Heart right ventricle (tissue), 16 donors: ENCODE measurements at regions not wholly inside any gene's neighbourhood (a gene's known extent, or its start where the extent isn't known, plus 50 kb on each side); places are given as distances from the start of the nearest gene placed in this dataset.
A peak's percentile ranks its signal among the peaks of the same experiment; 100 is the strongest.

Source experiments
- ATAC-seq, 8 donors: fragments of 200-7000 bp; cut with Tn5 transposase; one replicate each; pipeline ENCODE4 v1.9.1; 2020; ENCODE audit warnings: mild to moderate bottlenecking in 8 of 8, moderate library complexity in 8 of 8, moderate number of reproducible peaks in 1 of 8
- DNase-seq, 2 donors: peaks; one replicate each; pipeline ENCODE4 v3.0.0-alpha.2; 2020
- H3K27ac ChIP-seq, 10 donors: fragments of 200-600 bp; sonication (generic) in 2 of 10; one replicate each; pipeline versions ENCODE4 v1.5.0 to v1.8.0; 2020 to 2022; ENCODE audit warnings: mild to moderate bottlenecking in 3 of 10
- H3K27me3 ChIP-seq, 7 donors: fragments of 200-600 bp; one replicate each; pipeline ENCODE4 v1.8.0; 2021 to 2022; ENCODE audit warnings: mild to moderate bottlenecking in 2 of 7
- H3K36me3 ChIP-seq, 9 donors: fragments of 200-600 bp; sonication (generic) in 1 of 9; one replicate each; pipeline versions ENCODE4 v1.5.0 to v1.8.0; 2020 to 2022; ENCODE audit warnings: mild to moderate bottlenecking in 2 of 9
- H3K4me1 ChIP-seq, 9 donors: fragments of 200-600 bp; sonication (generic) in 1 of 9; one replicate each; pipeline versions ENCODE4 v1.5.0 to v1.8.0; 2020 to 2022; ENCODE audit warnings: mild to moderate bottlenecking in 4 of 9
- H3K4me3 ChIP-seq, 10 donors: fragments of 200-600 bp; sonication (generic) in 2 of 10; one replicate each; pipeline versions ENCODE4 v1.5.0 to v1.8.0; 2020 to 2022; ENCODE audit warnings: mild to moderate bottlenecking in 7 of 10, moderate library complexity in 2 of 10
- H3K9me3 ChIP-seq, 11 donors: fragments of 200-600 bp in 10 of 11; sonication (generic) in 2 of 11; one replicate each; pipeline versions ENCODE4 v1.5.0 to v1.8.0; 2013 to 2022; ENCODE audit warnings: mild to moderate bottlenecking in 2 of 11, control low read depth in 1 of 11, moderate library complexity in 1 of 11
- WGBS, 2 donors: extraction: QIAGEN DNeasy Blood & Tissue Kit; methylation state at CpG; one replicate each; pipeline ENCODE4 v1.1.7; 2013; ENCODE audit warnings: inconsistent platforms in 1 of 2; 5-methylcytosine and 5-hydroxymethylcytosine counted together
- intact Hi-C, 10 donors: fragments of 100-400 bp; cut with DNase I; formaldehyde crosslinking; loops; one replicate each; pipeline versions ENCODE4 v1.11.1 to v1.14.2; 2022
- TF ChIP-seq, protein P1 (sequence below), 9 donors: fragments of 200-600 bp; sonication (generic) in 2 of 9; IDR thresholded peaks; one replicate each; pipeline versions ENCODE4 v1.5.0 to v1.8.0; 2021 to 2022; ENCODE audit warnings: antibody characterized with exemption in 9 of 9, mild to moderate bottlenecking in 5 of 9, moderate library complexity in 1 of 9
- donor health status: Arrhythmogenic right ventricular cardiomyopathy.
- donor health status: ischemic (EF 13 %, LVEDD 7.1; RV severe dilation, severe dysfunction).
- donor health status: healthy with polysubstance abuse.
- donor health status: DM: no; HTN: yes; CAD: no.
- donor health status: DM: no; HTN: no; CAD: no.
- donor health status: ischemic (EF 25% LVEDD 6.9; RV normal size, moderate dysfunction).
- donor health status: ischemic (EF 25% LVEDD 5.7; RV mildly dilated, moderate dysfunction).
- donor health status: healthy.
- donor health status: DM: yes; HTN: yes; CAD: no.
- donor health status: Ischemic cardiomyopathy.
- donor health status: ischemic (EF 35%, LVEDD 5.7; RV mildly dilated, moderate dysfunction).
- donor health status: nonischemic (EF 11% LVEDD 7.7; RV severe dilation, severe dysfunction).
- donor health status: DM: yes; HTN: yes; CAD: no.
- donor health status: PGD.
- donor health status: ischemic (EF 29% LVEDD 5.4; RV normal size, mild dysfunction).
- donor health status: nonischemic (EF 23%, LVEDD 6.1; RV moderate dilation, normal function).

DNA sequence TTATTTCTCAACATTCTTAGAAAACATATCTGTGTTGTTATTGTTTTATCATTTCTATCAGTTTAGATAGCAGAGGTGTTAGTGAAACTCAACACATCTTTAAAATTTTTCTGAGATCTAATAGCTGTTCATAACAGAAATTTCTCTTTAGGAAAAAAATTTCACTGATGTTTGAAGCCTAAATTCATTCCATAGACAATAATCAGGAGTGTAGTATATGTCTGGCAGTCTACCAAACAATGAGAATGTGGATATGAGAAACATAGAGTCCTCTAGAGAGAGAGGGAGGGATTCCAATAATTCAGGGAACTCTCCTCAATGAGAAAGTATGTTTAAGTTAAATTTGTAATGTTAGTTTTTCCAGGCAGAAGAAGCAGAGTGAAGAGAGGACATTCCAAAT is 118.2 kb upstream of the EDNRB start:
- no peaks in the 10 kb centered on the region for H3K9me3 ChIP-seq
- no peak overlapping the region for H3K27ac ChIP-seq
- DNase-seq (no peak), ATAC-seq (no peak)
- no peaks in the 10 kb centered on the region for H3K36me3 ChIP-seq
- H3K4me1 ChIP-seq, result peaks cover 0 to 2% (median 0%) of the 10 kb centered on the region in 9 donors
- TF ChIP-seq, protein P1, sequence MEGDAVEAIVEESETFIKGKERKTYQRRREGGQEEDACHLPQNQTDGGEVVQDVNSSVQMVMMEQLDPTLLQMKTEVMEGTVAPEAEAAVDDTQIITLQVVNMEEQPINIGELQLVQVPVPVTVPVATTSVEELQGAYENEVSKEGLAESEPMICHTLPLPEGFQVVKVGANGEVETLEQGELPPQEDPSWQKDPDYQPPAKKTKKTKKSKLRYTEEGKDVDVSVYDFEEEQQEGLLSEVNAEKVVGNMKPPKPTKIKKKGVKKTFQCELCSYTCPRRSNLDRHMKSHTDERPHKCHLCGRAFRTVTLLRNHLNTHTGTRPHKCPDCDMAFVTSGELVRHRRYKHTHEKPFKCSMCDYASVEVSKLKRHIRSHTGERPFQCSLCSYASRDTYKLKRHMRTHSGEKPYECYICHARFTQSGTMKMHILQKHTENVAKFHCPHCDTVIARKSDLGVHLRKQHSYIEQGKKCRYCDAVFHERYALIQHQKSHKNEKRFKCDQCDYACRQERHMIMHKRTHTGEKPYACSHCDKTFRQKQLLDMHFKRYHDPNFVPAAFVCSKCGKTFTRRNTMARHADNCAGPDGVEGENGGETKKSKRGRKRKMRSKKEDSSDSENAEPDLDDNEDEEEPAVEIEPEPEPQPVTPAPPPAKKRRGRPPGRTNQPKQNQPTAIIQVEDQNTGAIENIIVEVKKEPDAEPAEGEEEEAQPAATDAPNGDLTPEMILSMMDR (IDR thresholded peaks at IDR 0.05), result no peak
- intact Hi-C loops, result no loop called here
- H3K4me3 ChIP-seq, result no peak overlapping the region
- H3K27me3 ChIP-seq, result no peaks in the 10 kb centered on the region

DNA sequence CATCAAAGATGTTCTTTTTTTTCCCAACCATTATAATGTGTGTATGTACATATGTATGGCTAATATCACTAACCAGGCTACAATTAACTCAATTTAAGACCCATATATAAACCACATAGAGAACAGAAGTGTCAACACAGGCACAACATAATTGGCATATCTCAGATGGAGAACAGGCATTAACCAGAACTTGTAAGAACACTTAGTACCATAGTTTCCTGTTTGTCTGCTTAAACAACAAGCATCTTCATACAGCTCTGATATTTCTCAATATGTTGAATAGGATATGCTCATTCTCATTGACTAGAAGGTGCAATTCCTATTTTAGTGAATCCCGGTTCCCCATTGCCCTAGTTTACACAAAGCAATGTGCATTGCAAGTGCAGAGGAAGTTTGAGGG is 116.9 kb upstream of the EDNRB start:
- Histone ChIP-seq H3K27ac (no peak overlapping the region), H3K36me3 (no peaks in the 10 kb centered on the region), H3K4me3 (no peak overlapping the region), H3K27me3 (no peaks in the 10 kb centered on the region), H3K4me1 (peaks cover 0 to 8% (median 0%) of the 10 kb centered on the region in 9 donors), H3K9me3 (no peaks in the 10 kb centered on the region)
- intact Hi-C loops, result no loop called here
- TF ChIP-seq, protein P1 (IDR thresholded peaks at IDR 0.05), result no peak
- DNase-seq (no peak), ATAC-seq (peak in 1 of 8 donors; percentile 47)
- 89 to 90% methylated on average over 1 of the region's 1 CpG for WGBS, 2 donors

DNA sequence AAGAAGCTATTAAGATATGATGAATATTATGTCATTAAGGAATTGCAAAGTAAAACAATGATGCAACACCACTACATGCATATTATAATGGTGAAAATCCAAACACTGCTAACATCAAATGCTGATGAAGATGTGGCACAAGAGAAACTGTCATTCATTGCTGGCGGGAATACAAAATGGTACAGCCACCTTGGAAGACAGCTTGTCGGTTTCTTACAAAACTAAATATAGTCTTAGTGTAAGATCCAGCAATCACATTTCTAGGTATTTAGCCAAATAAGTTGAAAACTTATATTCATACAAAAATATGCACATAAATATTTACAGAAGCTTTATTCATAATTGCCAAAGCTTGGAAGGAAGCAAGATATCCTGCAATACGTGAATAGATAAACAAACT is 114.9 kb upstream of the EDNRB start:
- Histone ChIP-seq H3K9me3 (no peaks in the 10 kb centered on the region), H3K4me1 (peaks cover 0 to 8% (median 0%) of the 10 kb centered on the region in 9 donors), H3K27ac (no peak overlapping the region), H3K4me3 (no peak overlapping the region), H3K36me3 (no peaks in the 10 kb centered on the region), H3K27me3 (no peaks in the 10 kb centered on the region)
- intact Hi-C loops, result no loop called here
- DNase-seq (no peak), ATAC-seq (no peak)
- WGBS, 2 donors, result 61 to 66% methylated on average over 3 of the region's 3 CpGs
- TF ChIP-seq, protein P1 (IDR thresholded peaks at IDR 0.05), result no peak

DNA sequence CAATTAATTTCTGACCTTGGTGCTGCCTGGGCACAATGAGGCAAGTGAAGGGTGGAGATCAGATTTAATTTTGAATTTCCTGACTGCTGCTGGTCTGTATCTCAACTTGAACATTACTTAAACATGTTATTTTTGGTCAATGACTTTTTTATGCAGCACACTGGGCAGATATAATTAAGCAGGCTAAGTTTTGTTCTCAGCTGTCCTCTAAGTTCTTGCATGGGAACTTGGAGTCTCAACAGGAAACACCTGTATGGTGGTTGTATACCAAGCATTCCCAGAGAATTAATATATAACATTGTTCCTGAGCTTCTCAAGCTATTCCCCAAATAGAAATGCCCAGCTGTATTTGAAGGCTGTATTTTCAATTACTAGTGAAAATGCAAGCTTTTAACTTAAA is 113.5 kb upstream of the EDNRB start:
- H3K4me3 ChIP-seq, result no peak overlapping the region
- H3K27ac ChIP-seq, result no peak overlapping the region
- DNase-seq (no peak), ATAC-seq (peak in 3 of 8 donors; percentile 49 to 65 (median 63))
- H3K36me3 ChIP-seq, result no peaks in the 10 kb centered on the region
- intact Hi-C loops, result no loop called here
- TF ChIP-seq, protein P1 (IDR thresholded peaks at IDR 0.05), result no peak
- H3K4me1 ChIP-seq, result peaks cover 0 to 8% (median 0%) of the 10 kb centered on the region in 9 donors
- H3K9me3 ChIP-seq, result no peaks in the 10 kb centered on the region
- H3K27me3 ChIP-seq, result no peaks in the 10 kb centered on the region
